ENCODE measurements at regions not wholly inside any gene's neighbourhood (a gene's known extent, or its start where the extent isn't known, plus 50 kb on each side); places are given as distances from the start of the nearest gene placed in this dataset.

DNA sequence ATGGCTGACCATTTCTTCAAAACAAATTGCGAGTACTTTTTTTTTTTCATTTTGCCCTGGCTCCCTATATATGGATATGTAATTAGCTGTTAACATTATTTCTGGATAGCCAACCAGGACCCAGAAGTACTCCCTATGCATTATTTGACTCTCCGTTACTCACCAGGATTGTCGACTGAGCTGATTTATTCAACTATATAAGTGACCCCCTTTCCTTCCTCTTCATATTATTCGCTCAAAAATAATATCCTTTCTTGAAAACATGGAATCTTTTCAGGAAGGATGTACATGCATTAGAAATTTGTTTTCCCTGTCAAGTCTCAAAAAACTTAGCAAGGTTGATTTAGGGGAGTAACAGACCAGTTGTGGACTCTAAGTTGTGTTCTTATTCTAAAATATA is 114.1 kb upstream of the KLHL4 start:
- ChIA-PET POLR2A (no interaction called here), CTCF (no interaction called here)
- no peaks in the 10 kb centered on the region for H3K4me1 ChIP-seq (ENCODE audit: control insufficient read depth in 1 of 2, insufficient read depth in 2 of 2, low read depth in 1 of 2, low read length in 1 of 2)
- no peak for DNase-seq
- H3K4me2 ChIP-seq, result no peak overlapping the region
- H2AFZ ChIP-seq (ENCODE audit: low read depth), result no peak overlapping the region
- 10% methylated on average over 4 of the region's 4 CpGs for WGBS (ENCODE audit: low lambda C conversion rate)
- no peaks in the 10 kb centered on the region for H3F3A ChIP-seq (replicated peaks; ENCODE audit: insufficient read depth)
- no peak overlapping the region for H3K27ac ChIP-seq (ENCODE audit: low read depth in 2 of 2, low read length in 1 of 2)
- H3K9me2 ChIP-seq, result no peaks in the 10 kb centered on the region
- H3K4me3 ChIP-seq (ENCODE audit: low read depth in 2 of 2, low read length in 1 of 2), result no peak overlapping the region
- H3K79me2 ChIP-seq (ENCODE audit: insufficient read depth), result no peaks in the 10 kb centered on the region
- no peak for TF ChIP-seq NFIC (IDR thresholded peaks at IDR 0.05; ENCODE audit: borderline replicate concordance)
- H3K27me3 ChIP-seq (ENCODE audit: insufficient read depth), result no peaks in the 10 kb centered on the region; the same call in 1 of the 2 replicates
- H3K9me3 ChIP-seq, result no peaks in the 10 kb centered on the region
- no peaks in the 10 kb centered on the region for H3K36me3 ChIP-seq (replicated peaks in 1 of 2; ENCODE audit: control insufficient read depth in 1 of 2, insufficient read depth in 2 of 2, low read length in 1 of 2)
- no peak overlapping the region for H3K9ac ChIP-seq
- no peaks in the 10 kb centered on the region for H4K20me1 ChIP-seq (ENCODE audit: insufficient read depth)

- Histone ChIP-seq H3K79me2 (ENCODE audit: insufficient read depth) (no peaks in the 10 kb centered on the region), H3K9me2 (no peaks in the 10 kb centered on the region), H3K27me3 (ENCODE audit: insufficient read depth) (no peaks in the 10 kb centered on the region; the same call in 1 of the 2 replicates), H3K4me1 (ENCODE audit: control insufficient read depth in 1 of 2, insufficient read depth in 2 of 2, low read depth in 1 of 2, low read length in 1 of 2) (no peaks in the 10 kb centered on the region), H3K4me2 (no peak overlapping the region), H3K9ac (no peak overlapping the region), H3K36me3 (replicated peaks in 1 of 2; ENCODE audit: control insufficient read depth in 1 of 2, insufficient read depth in 2 of 2, low read length in 1 of 2) (no peaks in the 10 kb centered on the region), H3K9me3 (no peaks in the 10 kb centered on the region), H4K20me1 (ENCODE audit: insufficient read depth) (no peaks in the 10 kb centered on the region), H3K4me3 (ENCODE audit: low read depth in 2 of 2, low read length in 1 of 2) (no peak overlapping the region), H3F3A (replicated peaks; ENCODE audit: insufficient read depth) (peaks cover 3% of the 10 kb centered on the region), H2AFZ (ENCODE audit: low read depth) (no peak overlapping the region), H3K27ac (ENCODE audit: low read depth in 2 of 2, low read length in 1 of 2) (no peak overlapping the region)
- ChIA-PET POLR2A (no interaction called here), CTCF (no interaction called here)
- DNase-seq, result no peak
- 4% methylated on average over 7 of the region's 7 CpGs for WGBS (ENCODE audit: low lambda C conversion rate)
- TF ChIP-seq GABPA (IDR thresholded peaks at IDR 0.05; ENCODE audit: low read depth) (no peak), TAF1 (IDR thresholded peaks at IDR 0.05; ENCODE audit: borderline replicate concordance, low read depth, low read length) (no peak), GATA2 (CRISPR knock-in tag; IDR thresholded peaks at IDR 0.05) (no peak), FOXJ3 (CRISPR knock-in tag; IDR thresholded peaks at IDR 0.05) (no peak), YY1 (IDR thresholded peaks at IDR 0.05; ENCODE audit: low read depth) (no peak), FOXM1 (IDR thresholded peaks at IDR 0.05; ENCODE audit: low read depth) (no peak), PBX3 (IDR thresholded peaks at IDR 0.05) (peak; percentile 54; the same call in 1 of the 2 replicates), NRF1 (IDR thresholded peaks at IDR 0.05; ENCODE audit: low read depth, low read length) (no peak), SMC3 (IDR thresholded peaks at IDR 0.05; ENCODE audit: low read depth, low read length) (no peak), JUND (IDR thresholded peaks at IDR 0.05) (peak; percentile 57), TEAD4 (IDR thresholded peaks at IDR 0.05; ENCODE audit: borderline replicate concordance, insufficient read depth) (no peak), FOSL2 (IDR thresholded peaks at IDR 0.05; ENCODE audit: borderline replicate concordance, low read depth) (peak; percentile 76), RXRA (IDR thresholded peaks at IDR 0.05; ENCODE audit: borderline replicate concordance, low read depth) (no peak), NFIC (IDR thresholded peaks at IDR 0.05; ENCODE audit: borderline replicate concordance) (peak; percentile 94), TCF12 (IDR thresholded peaks at IDR 0.05) (peak; percentile 48; the same call in 1 of the 2 replicates)
- TF ChIP-seq, protein P1, sequence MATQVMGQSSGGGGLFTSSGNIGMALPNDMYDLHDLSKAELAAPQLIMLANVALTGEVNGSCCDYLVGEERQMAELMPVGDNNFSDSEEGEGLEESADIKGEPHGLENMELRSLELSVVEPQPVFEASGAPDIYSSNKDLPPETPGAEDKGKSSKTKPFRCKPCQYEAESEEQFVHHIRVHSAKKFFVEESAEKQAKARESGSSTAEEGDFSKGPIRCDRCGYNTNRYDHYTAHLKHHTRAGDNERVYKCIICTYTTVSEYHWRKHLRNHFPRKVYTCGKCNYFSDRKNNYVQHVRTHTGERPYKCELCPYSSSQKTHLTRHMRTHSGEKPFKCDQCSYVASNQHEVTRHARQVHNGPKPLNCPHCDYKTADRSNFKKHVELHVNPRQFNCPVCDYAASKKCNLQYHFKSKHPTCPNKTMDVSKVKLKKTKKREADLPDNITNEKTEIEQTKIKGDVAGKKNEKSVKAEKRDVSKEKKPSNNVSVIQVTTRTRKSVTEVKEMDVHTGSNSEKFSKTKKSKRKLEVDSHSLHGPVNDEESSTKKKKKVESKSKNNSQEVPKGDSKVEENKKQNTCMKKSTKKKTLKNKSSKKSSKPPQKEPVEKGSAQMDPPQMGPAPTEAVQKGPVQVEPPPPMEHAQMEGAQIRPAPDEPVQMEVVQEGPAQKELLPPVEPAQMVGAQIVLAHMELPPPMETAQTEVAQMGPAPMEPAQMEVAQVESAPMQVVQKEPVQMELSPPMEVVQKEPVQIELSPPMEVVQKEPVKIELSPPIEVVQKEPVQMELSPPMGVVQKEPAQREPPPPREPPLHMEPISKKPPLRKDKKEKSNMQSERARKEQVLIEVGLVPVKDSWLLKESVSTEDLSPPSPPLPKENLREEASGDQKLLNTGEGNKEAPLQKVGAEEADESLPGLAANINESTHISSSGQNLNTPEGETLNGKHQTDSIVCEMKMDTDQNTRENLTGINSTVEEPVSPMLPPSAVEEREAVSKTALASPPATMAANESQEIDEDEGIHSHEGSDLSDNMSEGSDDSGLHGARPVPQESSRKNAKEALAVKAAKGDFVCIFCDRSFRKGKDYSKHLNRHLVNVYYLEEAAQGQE (IDR thresholded peaks at IDR 0.05; ENCODE audit: low read depth, low read length), result no peak
Observed at GRCh38 chrX:87409113-87409841, 108.3 kb upstream of the KLHL4 start.
